NT2/D1 (cell line): ENCODE measurements at regions not wholly inside any gene's neighbourhood (a gene's known extent, or its start where the extent isn't known, plus 50 kb on each side); places are given as distances from the start of the nearest gene placed in this dataset.

Source experiments
- DNase-seq: peaks from one replicate; pipeline ENCODE4 v3.0.0-alpha.2; 2011; ENCODE audit warnings: low read depth, low spot score
- H3K27me3 ChIP-seq: 2 replicates; pipeline ENCODE4 v1.6.0; 2011; ENCODE audit warnings: mild to moderate bottlenecking; ENCODE audit not compliant: insufficient read length, insufficient read depth
- H3K36me3 ChIP-seq: 2 replicates; pipeline ENCODE4 v1.6.1; 2011; ENCODE audit warnings: mild to moderate bottlenecking, low read length, mixed read lengths; ENCODE audit not compliant: insufficient read depth, insufficient read length
- H3K4me1 ChIP-seq: 2 replicates; pipeline ENCODE4 v1.5.1; 2011; ENCODE audit not compliant: insufficient read depth, insufficient read length
- H3K4me3 ChIP-seq: 2 replicates; pipeline ENCODE4 v1.5.1; 2011; ENCODE audit warnings: low read depth; ENCODE audit not compliant: insufficient read length
- H3K9ac ChIP-seq: 2 replicates; pipeline ENCODE4 v1.6.0; 2011; ENCODE audit warnings: low read depth; ENCODE audit not compliant: insufficient read length
- H3K9me3 ChIP-seq: 2 replicates; pipeline ENCODE4 v1.5.1; 2011; ENCODE audit warnings: mild to moderate bottlenecking, low read length; ENCODE audit not compliant: insufficient read depth
- SUZ12 ChIP-seq: IDR thresholded peaks from 2 replicates; pipeline ENCODE4 v1.6.1; 2011; ENCODE audit not compliant: insufficient read length, insufficient read depth; ENCODE audit errors: extremely low read depth
- YY1 ChIP-seq: IDR thresholded peaks from 2 replicates; pipeline ENCODE4 v1.6.1; 2011; ENCODE audit not compliant: insufficient read length, insufficient read depth
- ZNF274 ChIP-seq: IDR thresholded peaks from 2 replicates; pipeline ENCODE4 v1.6.1; 2011; ENCODE audit warnings: mild to moderate bottlenecking, low read depth, low read length

DNA sequence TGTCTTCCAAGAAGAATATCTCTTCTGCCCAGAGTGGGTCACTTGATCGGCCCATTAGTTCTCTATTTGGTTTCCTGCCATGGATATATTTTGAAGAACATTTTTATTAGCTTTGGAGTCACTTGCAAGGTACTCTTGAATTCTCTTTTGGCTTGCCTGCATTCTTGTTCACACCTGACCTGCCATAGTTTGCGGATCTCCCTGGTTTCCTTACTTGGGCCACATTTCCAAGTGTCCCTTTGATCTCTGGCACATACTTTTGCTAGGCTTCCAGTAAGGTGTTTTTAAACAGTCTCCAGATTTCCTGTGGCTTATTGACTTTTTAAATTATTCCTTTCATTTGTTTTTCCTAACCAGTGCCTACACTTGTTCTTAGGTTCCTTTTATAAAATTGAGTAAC is 488.5 kb upstream of the MDFIC2 start:
- H3K36me3 ChIP-seq, result no peaks in the 10 kb centered on the region

DNA sequence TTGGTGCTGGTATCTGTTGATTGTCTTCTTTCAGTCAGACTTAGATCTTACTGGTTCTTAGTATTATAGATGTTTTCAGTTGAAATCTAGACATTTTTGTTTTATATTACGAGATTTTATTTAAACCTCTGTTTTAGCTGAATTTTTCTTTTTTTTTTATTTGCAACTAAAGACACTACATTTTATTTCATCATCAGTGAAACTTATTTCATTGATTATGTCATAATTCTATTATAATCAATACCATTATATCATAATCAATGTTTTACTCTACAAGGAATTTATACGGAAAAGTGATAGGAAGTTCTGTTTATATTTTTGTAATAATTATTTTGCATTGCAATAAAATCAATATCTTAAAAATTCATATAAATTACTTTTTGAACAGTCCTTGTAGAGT is 477.4 kb upstream of the MDFIC2 start:
- H3K27me3 ChIP-seq, result no peaks in the 10 kb centered on the region
- no peak overlapping the region for H3K4me3 ChIP-seq
- TF ChIP-seq ZNF274 (no peak), SUZ12 (no peak), YY1 (no peak)
- H3K36me3 ChIP-seq, result no peaks in the 10 kb centered on the region
- no peaks in the 10 kb centered on the region for H3K4me1 ChIP-seq
- H3K9ac ChIP-seq, result no peak overlapping the region
- H3K9me3 ChIP-seq, result no peaks in the 10 kb centered on the region
- no peak for DNase-seq

More for the DNA sequence above, 488.5 kb upstream of the MDFIC2 start:
- no peaks in the 10 kb centered on the region for H3K4me1 ChIP-seq
- H3K9ac ChIP-seq, result no peak overlapping the region
- no peak for TF ChIP-seq ZNF274
- TF ChIP-seq YY1, result no peak
- TF ChIP-seq SUZ12, result no peak
- no peaks in the 10 kb centered on the region for H3K27me3 ChIP-seq
- H3K4me3 ChIP-seq, result no peak overlapping the region
- no peak for DNase-seq
- no peaks in the 10 kb centered on the region for H3K9me3 ChIP-seq

DNA sequence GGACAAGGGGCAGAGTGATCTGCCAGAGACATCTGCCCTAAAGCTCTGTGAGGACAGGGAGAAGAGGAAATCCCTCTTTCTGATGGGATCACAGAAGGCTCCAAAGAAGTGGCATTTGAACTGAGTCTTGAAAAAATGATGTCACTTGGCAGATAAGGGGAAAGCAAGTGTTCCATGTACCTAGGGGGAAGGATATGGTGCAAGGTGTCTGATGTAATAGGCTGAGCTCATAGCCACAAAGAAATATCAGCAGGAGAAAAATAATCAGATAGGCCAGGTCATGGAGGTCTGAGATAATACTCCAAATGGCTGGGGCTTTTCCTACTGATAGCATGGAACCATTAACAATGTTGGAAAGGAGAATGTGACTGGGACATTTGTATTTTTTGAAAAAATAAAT is 468.4 kb upstream of the MDFIC2 start:
- no peaks in the 10 kb centered on the region; the same call in 1 of the 2 replicates for H3K9me3 ChIP-seq
- no peak for DNase-seq
- H3K36me3 ChIP-seq, result no peaks in the 10 kb centered on the region
- TF ChIP-seq SUZ12 (no peak), ZNF274 (no peak), YY1 (no peak)
- no peaks in the 10 kb centered on the region for H3K27me3 ChIP-seq
- no peaks in the 10 kb centered on the region for H3K4me1 ChIP-seq
- H3K4me3 ChIP-seq, result no peak overlapping the region
- no peak overlapping the region for H3K9ac ChIP-seq

DNA sequence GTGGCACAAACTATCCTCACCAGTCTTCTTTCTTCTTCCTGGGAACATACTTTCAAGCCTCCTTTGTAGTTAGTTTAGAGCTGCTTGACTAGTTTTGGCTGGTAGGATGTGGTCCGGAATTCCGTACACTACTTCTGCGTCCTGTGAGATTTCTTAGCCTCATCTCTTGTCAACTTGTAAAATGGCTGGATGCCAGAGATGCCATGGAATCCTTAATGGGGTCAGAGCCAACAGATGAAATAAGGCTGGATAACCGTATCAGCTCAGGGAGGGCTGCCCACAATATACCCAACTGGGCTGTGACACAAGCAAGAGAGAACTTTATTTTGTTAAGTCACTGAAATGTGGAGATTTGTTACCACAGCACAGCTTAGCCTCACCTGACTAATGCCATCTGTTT is 466.9 kb upstream of the MDFIC2 start:
- DNase-seq, result no peak
- Histone ChIP-seq H3K27me3 (no peaks in the 10 kb centered on the region), H3K9me3 (no peaks in the 10 kb centered on the region; the same call in 1 of the 2 replicates), H3K36me3 (no peaks in the 10 kb centered on the region), H3K4me3 (no peak overlapping the region), H3K9ac (no peak overlapping the region), H3K4me1 (no peaks in the 10 kb centered on the region)
- TF ChIP-seq ZNF274, result no peak
- TF ChIP-seq YY1, result no peak
- TF ChIP-seq SUZ12, result no peak

DNA sequence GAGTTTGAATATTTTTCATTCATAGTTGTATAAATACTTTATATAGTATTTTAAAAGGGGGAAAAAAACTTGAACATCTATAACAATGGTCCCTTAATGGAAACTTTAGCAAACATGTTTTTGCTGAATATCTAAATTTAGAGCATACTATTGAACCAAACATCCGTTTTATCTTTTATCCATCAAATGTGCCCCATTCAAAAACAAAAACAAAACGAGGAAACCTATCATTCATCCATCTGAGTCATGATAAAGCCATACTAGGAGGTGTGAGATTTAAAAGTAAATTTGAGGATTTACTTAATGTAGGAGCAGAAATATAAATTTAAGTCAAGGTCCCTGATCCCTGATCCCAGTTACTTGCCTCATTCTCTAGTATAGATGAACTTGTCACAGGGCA is 463.6 kb upstream of the MDFIC2 start:
- no peak overlapping the region for H3K4me3 ChIP-seq
- no peak overlapping the region for H3K9ac ChIP-seq
- no peaks in the 10 kb centered on the region for H3K4me1 ChIP-seq
- no peak for TF ChIP-seq SUZ12
- TF ChIP-seq YY1, result no peak
- no peak for TF ChIP-seq ZNF274
- H3K27me3 ChIP-seq, result no peaks in the 10 kb centered on the region
- no peaks in the 10 kb centered on the region for H3K36me3 ChIP-seq
- H3K9me3 ChIP-seq, result no peaks in the 10 kb centered on the region; the same call in 1 of the 2 replicates
- no peak for DNase-seq

DNA sequence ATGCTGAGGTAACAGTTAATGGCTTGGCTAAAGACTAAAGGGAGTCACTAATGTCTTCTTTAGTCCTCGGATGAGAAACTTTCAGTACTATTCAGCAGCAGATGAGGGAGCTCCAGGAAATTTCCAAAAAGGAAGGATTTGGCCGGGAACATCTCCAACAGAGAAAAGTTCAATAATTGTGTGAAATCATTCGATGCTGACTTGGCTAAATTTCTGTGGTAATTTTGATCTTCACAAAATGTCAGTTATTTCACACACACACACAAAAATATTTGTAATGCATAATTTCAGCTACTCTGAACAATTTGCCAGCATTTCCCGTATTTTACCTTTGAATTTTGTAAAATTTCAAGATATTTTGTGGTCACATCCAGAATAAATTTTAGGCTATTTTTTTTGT is 462.8 kb upstream of the MDFIC2 start:
- Histone ChIP-seq H3K4me3 (no peak overlapping the region), H3K27me3 (no peaks in the 10 kb centered on the region), H3K4me1 (no peaks in the 10 kb centered on the region), H3K36me3 (no peaks in the 10 kb centered on the region), H3K9me3 (no peaks in the 10 kb centered on the region; the same call in 1 of the 2 replicates), H3K9ac (no peak overlapping the region)
- DNase-seq, result no peak
- TF ChIP-seq ZNF274 (no peak), YY1 (no peak)

DNA sequence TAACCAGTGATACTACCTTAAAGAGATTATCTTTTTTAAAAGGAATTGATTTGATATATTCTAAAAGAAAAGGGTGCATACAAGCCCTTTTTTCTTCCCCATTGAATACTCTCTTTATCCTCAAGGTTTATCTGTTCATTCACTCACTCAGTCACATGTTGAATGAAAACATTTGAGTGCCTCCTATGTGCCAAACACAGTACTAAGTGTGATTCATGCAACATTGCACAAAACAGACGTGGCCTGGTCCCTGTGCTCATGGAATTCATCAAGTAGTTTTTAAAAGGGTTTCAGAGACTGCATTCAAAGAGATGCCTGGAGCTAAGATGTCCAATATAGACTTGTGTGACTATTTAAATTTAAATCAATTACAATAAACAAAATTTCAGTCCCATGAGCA is 462.2 kb upstream of the MDFIC2 start:
- Histone ChIP-seq H3K4me1 (no peaks in the 10 kb centered on the region), H3K36me3 (no peaks in the 10 kb centered on the region), H3K4me3 (no peak overlapping the region), H3K27me3 (no peaks in the 10 kb centered on the region), H3K9me3 (no peaks in the 10 kb centered on the region; the same call in 1 of the 2 replicates), H3K9ac (no peak overlapping the region)
- no peak for DNase-seq
- TF ChIP-seq ZNF274 (no peak), YY1 (no peak), SUZ12 (no peak)

DNA sequence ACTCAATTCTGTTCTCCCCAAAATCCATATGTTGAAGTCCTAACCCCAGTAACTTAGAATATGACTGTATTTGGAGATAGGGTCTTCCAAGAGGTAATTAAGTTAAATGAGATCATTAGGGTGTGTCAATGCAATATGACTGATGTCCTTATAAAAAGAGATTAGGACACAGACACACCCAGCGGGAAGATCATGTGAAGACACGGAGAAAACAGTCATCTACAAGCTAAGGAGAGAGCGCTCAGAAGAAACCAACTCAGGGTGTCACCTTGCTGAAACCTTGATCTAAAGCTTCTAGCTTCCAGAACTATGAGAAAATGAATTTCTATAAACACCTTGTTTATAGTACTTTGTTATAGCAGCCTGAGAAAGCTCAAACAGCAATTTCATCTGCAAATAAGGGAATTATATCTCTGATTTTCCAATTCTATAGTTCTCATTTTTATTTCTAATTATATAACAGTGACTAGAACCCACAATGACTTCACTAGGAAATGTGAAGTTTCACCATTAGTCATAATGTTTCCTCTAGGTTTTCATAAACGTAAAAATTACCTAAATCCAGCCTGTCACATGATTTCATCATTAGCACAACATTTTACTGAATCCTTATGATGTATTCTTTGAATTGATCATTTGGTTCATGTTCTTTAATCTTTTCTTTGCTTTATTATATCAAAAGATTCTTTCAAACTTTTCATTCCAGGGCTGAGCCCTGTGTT is 459.1 kb upstream of the MDFIC2 start:
- TF ChIP-seq YY1 (no peak), ZNF274 (no peak), SUZ12 (no peak)
- H3K9ac ChIP-seq, result no peak overlapping the region
- no peaks in the 10 kb centered on the region for H3K27me3 ChIP-seq
- H3K4me3 ChIP-seq, result no peak overlapping the region
- H3K9me3 ChIP-seq, result no peaks in the 10 kb centered on the region
- DNase-seq, result no peak
- H3K36me3 ChIP-seq, result no peaks in the 10 kb centered on the region
- no peaks in the 10 kb centered on the region for H3K4me1 ChIP-seq
